ENCODE measurements at regions not wholly inside any gene's neighbourhood (a gene's known extent, or its start where the extent isn't known, plus 50 kb on each side); places are given as distances from the start of the nearest gene placed in this dataset.

GRCh38 chr10:124254490-124254889 is 161.1 kb upstream of the CHST15 start:
- TF ChIP-seq EP300 (IDR thresholded peaks at IDR 0.05) (no peak), POLR2A (IDR thresholded peaks at IDR 0.05) (no peak)
- TF ChIP-seq, protein P1, sequence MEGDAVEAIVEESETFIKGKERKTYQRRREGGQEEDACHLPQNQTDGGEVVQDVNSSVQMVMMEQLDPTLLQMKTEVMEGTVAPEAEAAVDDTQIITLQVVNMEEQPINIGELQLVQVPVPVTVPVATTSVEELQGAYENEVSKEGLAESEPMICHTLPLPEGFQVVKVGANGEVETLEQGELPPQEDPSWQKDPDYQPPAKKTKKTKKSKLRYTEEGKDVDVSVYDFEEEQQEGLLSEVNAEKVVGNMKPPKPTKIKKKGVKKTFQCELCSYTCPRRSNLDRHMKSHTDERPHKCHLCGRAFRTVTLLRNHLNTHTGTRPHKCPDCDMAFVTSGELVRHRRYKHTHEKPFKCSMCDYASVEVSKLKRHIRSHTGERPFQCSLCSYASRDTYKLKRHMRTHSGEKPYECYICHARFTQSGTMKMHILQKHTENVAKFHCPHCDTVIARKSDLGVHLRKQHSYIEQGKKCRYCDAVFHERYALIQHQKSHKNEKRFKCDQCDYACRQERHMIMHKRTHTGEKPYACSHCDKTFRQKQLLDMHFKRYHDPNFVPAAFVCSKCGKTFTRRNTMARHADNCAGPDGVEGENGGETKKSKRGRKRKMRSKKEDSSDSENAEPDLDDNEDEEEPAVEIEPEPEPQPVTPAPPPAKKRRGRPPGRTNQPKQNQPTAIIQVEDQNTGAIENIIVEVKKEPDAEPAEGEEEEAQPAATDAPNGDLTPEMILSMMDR (IDR thresholded peaks at IDR 0.05), result no peak
